Muscle layer of duodenum (tissue), 2 donors: ENCODE measurements at regions not wholly inside any gene's neighbourhood (a gene's known extent, or its start where the extent isn't known, plus 50 kb on each side); places are given as distances from the start of the nearest gene placed in this dataset.
A peak's percentile ranks its signal among the peaks of the same experiment; 100 is the strongest.

ENCODE experiments used
- H3K27ac ChIP-seq: one replicate; pipeline ENCODE4 v1.7.0; 2013; ENCODE audit warnings: mild to moderate bottlenecking, low read length
- H3K27me3 ChIP-seq: one replicate; pipeline ENCODE4 v1.7.0; 2013; ENCODE audit warnings: low read depth, mild to moderate bottlenecking, control low read depth, low read length
- H3K36me3 ChIP-seq, 2 donors: one replicate each; pipeline ENCODE4 v1.7.0; 2013; ENCODE audit warnings: low read length in 2 of 2, control low read depth in 1 of 2, mild to moderate bottlenecking in 1 of 2; ENCODE audit not compliant: insufficient read depth in 2 of 2, control insufficient read depth in 1 of 2
- H3K4me1 ChIP-seq, 2 donors: one replicate each; pipeline ENCODE4 v1.7.0; 2013; ENCODE audit warnings: low read length in 2 of 2, mild to moderate bottlenecking in 2 of 2, control low read depth in 1 of 2, moderate library complexity in 1 of 2; ENCODE audit not compliant: insufficient read depth in 2 of 2, control insufficient read depth in 1 of 2
- H3K4me3 ChIP-seq, 2 donors: one replicate each; pipeline ENCODE4 v1.7.0; 2013; ENCODE audit warnings: low read length in 2 of 2, low read depth in 1 of 2, mild to moderate bottlenecking in 1 of 2
- H3K9me3 ChIP-seq, 2 donors: one replicate each; pipeline ENCODE4 v1.7.0; 2013; ENCODE audit warnings: low read length in 2 of 2, control low read depth in 1 of 2, mild to moderate bottlenecking in 1 of 2; ENCODE audit not compliant: control insufficient read depth in 1 of 2
- donor health status: healthy.

DNA sequence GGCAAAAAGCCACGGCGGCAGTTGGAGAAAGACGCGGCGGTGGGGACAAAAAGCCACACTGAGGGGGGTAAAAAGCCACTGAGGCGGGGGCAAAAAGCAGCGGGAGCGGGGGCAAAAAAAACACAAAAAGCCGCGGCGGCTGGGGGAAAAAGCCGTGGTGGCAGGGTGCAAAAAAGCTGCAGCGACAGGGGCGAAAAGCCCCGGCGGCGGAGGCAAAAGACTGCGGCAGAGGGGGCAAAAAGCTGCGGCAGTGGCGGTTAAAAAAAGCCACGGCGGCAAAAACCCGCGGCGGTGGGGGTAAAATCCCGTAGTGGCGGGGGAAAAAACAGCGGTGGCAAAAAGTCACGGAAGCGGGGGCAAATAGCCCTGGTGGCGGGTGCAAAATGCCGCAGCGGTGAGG is 527.3 kb downstream of the ZNF33B start:
- H3K36me3 ChIP-seq = no peaks in the 10 kb centered on the region
- no peak overlapping the region for H3K27ac ChIP-seq
- no peaks in the 10 kb centered on the region for H3K27me3 ChIP-seq
- peak overlapping the region in 1 of 2 donors; percentile 24 for H3K4me3 ChIP-seq
- no peaks in the 10 kb centered on the region for H3K4me1 ChIP-seq
- H3K9me3 ChIP-seq = peaks cover 0 to 11% of the 10 kb centered on the region in 2 donors
